HG02610 (cell line): ENCODE measurements at regions not wholly inside any gene's neighbourhood (a gene's known extent, or its start where the extent isn't known, plus 50 kb on each side); places are given as distances from the start of the nearest gene placed in this dataset.
A peak's percentile ranks its signal among the peaks of the same experiment; 100 is the strongest.

Experiments used
- ATAC-seq: cut with Tn5 transposase; IDR thresholded peaks from one replicate; pipeline ENCODE4 v1.9.1; 2021; ENCODE audit warnings: mild to moderate bottlenecking, moderate library complexity; ENCODE audit not compliant: unreplicated experiment

DNA sequence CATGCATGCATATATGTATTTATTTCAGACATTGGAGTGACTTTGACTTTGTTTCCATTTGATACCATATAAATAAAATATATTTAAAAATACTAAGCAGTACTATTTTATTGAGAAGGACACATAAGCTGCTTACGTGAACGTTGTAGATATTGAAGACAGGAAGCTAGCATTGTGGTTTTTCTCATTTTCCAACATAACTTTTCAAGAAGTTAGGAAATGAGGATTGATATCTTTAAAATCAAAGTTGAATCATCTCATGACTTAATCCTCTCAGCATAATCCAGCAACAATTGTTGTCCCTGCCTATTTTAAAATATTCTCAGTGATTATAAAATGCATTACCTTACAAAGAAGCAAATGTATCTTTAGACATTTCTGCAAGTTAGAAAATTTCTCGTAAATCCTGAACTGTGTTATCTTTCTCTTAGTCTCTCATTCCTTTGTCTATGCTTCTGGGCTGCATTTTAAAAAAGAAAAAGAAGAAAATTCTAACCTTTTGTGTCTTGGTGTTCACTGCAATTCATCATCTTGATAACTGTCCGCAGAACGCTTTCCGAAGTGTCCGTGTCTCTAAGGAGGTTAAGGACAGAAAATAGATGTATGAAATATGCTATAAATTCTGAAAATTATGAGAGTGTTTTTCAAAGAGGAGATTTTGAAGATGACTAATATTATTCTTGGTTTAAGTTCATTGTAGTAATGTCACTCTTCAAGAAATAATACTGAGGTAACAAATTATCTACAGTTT, 1089.9 kb upstream of the CDH6 start:
- ATAC-seq, result no peak

GRCh38 chr5:30103052-30103451, 1090.4 kb upstream of the CDH6 start:
- no peak for ATAC-seq

DNA sequence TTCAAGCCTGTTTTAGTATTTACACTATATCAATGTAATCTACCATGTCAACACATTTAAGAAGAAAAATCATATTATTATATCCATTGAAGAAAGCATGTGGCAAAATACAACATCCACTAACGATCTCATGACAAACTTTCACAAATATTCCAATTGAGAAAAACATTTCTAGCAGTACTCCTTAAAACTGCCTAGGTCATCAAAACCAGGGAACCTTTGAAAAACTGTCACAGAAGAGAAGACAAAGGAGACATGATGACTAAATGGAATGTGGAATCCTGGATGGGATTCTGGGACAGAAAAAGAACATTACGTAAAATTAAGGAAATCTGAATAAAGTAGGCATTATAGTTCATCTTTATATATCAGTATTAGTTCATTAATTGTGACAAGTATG, 1091.3 kb upstream of the CDH6 start:
- no peak for ATAC-seq

DNA sequence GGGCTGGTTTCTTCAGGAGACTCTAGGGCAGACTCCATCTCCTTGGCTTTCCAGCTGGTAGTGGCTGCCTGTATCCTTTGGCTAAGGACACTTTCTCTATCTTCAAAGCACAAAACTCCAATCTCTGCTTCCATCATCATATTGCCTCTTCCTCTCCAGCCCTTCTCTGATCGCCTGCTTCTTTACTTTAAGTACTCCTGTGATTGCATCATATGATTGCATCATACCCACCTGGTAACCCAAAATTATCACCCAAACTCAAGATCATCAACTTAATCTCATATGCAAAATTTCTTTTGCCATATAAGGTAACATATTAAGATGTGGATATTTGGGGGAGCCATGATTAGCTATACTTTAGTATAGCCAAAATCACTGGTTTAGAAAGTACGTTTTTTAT, 1092.6 kb upstream of the CDH6 start:
- ATAC-seq, result no peak

GRCh38 chr5:30100148-30100713, 1093.3 kb upstream of the CDH6 start:
- no peak for ATAC-seq

DNA sequence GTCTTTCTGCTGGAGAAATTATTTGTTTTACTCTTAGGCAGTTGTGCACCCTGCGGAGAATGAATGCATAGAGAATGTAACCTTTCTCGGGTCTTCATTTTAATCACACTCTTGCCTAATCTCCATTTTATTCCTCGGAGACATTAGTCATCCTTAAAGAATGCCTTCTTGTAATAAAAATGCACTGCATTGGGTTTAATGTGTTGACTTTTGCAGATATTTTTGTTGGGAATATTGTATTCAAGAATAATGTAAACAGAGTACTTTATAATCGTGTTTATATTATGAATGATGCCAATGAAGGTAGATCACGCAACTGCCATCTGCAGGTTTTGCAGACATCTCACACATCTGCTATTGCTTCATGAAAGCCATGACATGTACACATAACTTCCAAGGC, 1093.9 kb upstream of the CDH6 start:
- no peak for ATAC-seq

GRCh38 chr5:30098940-30099339, 1094.5 kb upstream of the CDH6 start:
- ATAC-seq, result no peak

DNA sequence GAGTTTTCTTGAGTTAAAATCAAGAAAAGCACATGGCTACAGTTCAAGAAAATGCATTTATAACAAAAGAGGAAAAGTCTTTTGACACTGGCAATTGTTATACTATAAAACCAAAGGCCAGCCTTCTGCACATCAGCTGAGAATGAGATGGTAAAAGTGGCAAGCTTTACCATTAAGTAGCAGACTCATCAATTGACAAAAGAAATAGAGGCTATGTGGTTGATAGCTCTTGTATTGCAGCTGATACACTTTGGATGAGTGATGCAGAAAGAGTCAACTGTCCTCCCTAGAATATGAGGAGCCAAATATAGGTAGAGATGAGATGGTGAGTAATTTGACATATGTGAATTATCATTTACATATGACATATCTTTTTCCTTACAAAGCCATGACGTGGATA, 1100.9 kb upstream of the CDH6 start:
- no peak for ATAC-seq

DNA sequence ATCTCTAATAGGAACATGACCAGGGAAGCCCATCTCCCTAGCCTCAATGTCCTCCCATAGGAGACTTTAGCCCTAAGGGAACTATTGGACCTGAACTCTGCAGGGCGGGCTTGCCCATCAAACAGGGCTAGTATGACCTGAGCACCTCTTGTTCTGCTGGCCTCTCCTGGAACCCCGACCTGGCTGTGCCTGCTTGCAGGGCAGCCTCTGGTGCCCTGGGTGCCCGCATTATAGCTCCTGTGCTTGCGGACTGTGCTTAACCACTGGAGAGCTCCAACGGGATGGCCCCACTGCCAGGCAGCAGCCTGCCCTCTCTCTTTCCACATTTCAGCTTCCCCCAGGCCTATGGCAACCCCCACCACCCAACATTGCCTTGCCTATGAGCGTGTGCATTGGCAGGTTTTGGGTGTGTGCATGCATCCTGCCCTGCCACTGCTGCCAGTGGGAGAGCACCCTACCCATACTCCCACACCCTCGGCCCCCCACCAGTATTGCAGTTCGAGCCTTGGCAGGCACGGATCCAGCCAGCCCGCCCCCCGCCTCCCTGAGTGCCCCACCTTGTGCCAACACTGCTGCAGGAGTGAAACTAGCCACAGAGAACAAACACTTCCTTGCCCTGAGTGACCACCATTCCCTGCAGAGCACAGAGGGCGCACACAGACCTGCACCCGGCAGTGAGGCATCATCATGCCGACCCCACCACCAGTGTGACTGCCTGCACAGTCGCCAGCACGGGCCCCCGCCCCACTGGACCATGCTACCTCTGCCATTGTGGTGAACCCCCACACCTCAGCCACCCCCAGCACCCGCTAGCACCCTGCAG, 1123.8 kb upstream of the CDH6 start:
- ATAC-seq, result no peak

DNA sequence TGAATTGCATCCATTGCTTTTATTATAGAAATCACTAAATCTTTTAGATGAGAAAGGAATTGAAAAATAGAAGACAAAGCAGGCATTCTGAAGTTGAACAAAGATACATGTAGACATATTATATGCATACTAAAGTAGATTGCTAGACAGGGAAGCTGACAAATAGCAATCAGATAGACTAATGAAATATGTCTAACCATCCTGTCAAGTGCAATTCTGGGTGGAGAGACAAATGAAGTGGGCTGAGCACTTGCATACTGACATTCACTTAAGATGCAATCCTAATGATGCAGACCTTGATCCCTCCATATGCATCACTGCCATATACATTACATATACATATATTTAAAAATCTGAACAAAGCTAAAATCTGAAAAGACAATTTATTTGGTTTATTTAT, 1130.0 kb upstream of the CDH6 start:
- no peak for ATAC-seq

- ATAC-seq, result no peak
Measured at GRCh38 chr5:30051976-30052375, 1141.5 kb upstream of the CDH6 start.

DNA sequence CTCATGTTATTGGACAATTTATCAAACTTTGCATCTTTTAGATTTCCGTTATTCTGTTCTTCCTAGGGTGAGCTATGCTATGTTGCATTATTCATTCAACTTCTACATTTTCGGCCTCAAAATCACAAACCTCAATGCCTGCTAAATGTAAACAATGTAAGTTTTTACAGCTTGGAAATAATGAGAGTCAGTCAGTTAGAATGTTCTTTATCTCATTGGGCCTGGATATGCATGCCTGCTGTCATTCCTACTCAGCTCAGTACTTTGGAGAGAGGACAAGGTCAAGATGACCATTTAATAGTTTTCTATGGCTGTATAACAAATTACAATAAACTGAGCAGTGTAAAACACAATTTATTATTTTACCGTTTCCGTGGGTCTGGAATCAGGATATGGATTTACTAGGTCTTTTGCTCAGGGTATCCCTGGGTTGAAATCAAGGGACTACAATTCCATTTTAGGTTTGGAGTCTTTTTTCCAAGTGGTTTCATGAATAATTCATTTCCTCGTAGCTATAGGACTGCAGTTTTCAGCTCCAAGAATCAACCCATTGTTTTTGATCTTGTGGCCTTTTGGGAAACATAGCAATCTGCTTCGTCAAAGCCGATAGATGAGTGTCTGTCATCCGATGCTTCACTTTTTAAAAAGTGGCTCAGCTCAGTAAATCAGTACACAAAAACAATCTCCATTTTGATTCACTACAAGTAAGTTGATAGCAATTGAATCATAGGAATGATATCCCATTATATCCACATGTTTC, 1143.2 kb upstream of the CDH6 start:
- ATAC-seq, result no peak

DNA sequence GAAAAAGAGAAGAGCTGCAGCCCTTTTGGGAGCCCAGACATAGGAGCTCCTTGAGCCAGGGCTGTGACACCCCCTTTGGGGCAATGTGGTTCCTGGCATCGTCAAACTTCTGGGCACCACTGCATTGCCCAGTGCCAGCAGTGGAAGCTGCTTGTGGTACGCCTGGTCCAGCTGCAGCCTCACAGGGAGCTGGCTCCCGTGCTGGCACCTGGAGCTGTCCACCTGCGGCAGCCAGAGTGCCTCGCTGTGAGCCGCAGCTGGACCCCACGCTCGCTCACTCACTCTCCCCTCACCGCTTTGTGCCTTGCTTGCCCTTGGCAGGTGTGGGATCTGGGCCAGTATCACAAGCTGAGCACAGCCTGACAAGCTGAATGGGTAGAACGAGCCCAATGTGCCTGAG, 1150.8 kb upstream of the CDH6 start:
- ATAC-seq, result no peak

- no peak for ATAC-seq
Measured at GRCh38 chr5:30041831-30042385, 1151.6 kb upstream of the CDH6 start.

DNA sequence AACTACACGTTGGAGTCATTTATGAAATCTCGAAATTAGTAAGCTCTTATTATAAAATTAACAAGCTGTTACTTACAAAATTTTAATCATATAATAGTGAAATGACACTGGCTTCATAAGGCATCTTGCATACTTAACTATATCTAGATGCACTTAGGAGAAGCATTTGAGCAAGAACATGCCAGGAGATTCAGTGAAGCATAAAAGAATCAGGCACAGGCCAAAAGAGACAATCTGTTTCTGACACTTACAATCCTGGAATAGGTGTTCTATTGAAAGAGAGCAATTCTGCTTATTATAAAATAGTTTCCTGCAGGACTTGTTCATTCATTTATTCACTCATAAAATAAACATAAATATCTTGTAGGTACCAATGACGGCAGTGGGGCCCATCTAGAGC, 1152.2 kb upstream of the CDH6 start:
- no peak for ATAC-seq

DNA sequence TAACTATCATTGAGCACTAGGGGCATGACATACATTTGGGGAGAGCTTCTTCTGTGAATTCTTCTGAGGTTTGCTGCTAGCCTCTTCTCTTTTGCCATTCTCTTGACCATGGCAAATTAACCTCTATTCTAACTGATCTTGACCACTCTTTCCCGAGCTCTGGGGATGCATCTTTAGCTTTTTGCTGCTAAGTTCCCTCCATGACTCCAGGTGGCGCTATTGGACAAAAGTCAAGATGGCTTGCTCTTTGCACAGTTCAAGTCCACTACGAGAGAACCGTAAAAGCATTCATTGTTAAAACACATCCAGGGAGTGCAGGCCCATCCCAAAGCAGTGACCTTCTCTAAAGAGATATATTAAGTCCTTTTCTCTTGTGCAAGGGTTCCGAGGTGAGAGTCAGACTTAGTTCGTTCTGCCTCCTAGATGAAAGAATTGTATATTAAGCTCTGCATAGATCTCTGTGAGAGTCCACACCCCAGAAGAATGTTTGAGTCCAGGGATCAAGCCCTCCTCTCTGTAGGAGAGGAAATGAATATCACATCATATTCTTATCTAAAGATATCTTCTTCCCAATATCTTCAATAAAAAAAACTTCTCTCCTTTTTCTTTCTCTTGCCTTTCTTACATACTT, 1152.9 kb upstream of the CDH6 start:
- ATAC-seq, result peak; percentile 72

DNA sequence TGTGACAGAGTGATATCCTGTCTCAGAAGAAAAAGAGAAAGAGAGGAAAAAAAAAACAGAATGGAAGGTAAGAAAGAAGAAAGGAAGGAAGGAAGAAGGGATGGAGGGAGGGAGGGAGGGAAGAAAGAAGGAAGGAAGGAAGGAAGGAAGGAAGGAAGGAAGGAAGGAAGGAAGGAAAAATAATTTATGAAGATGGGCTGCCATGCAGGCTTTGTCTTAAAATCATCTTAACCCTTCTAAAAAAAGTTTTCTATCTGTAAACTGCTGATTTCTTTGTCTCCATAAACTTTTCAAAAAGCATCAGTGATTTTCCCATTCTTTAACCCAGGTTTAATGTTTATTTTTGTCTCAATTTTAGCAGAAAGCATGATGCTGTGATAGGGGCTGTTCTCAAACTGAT, 1154.1 kb upstream of the CDH6 start:
- ATAC-seq, result no peak

DNA sequence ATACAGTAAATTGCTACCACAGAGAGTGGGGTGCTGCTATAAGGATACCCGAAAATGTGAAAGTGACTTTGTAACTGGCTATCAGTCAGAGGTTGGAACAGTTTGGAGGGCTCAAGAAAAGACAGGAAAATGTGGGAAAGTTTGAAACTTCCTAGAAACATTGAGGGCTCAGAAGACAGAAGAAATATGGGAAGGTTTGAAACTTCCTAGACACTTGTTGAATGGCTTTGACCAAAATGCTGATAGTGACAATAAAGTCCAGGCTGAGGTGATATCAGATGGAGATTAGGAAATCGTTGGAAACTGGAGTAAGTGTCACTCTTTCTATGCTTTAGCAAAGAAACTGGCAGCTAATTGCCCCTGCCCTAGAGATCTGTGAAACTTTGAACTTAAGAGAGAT, 1158.6 kb upstream of the CDH6 start:
- ATAC-seq, result no peak

DNA sequence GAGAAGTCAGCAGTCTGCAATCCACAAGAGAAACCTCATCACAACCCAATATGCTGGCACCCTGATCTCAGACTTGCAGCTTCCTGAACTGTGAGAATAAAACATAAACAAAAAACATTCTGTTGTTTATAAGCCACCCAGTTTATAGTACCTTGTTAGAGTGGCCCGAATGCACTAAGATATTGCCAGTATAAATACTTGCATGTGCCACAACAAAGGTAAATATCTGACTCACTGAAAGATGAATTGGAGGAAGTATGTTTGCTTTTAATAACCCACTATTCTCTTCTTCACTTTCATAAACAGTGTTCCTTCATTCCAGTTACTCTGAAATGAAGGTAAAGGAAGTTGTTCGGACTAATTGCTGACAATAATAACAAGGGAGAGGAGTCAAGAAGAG, 1163.4 kb upstream of the CDH6 start:
- ATAC-seq, result no peak

DNA sequence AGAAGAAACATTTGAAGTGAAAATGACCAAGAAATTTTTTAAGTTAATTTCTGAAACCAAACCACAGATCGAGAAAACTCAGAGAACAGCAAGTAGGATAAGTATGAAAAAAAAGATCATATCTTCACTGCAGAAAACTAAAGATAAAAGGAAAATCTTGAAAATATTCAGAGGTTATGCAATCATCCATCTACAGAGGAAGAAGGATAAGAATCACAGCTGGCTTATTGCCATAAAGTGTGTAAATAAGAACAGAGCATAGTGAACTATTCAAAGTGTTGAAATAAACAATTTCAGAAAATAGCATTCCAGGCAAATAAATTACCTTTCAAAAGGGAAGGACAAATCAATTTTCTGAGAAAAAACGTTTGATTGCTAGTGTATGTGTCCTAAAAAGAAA, 1191.7 kb upstream of the CDH6 start:
- ATAC-seq, result no peak

DNA sequence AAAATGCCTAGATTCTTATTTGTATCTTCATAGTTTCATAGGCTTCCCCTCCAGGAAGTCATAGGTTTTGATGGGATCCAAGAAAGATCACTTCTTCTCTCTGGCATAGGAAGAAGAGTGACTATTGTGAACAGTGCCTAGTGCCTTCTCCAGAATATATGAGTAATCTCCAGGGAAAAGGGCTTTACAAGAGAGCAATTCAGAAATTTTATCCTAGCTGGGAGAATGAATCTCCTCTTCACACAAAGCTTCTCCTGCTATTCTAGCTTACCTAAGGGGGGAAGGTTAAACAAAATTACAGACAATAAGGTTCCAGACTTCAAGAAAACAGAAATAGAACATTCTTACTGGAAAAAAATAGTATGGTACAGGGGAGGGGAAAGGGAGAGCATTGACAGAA, 1193.3 kb upstream of the CDH6 start:
- ATAC-seq, result no peak
